ENCODE measurements at regions not wholly inside any gene's neighbourhood (a gene's known extent, or its start where the extent isn't known, plus 50 kb on each side); places are given as distances from the start of the nearest gene placed in this dataset.

- no peak for TF ChIP-seq CTCF (conservative IDR thresholded peaks at IDR 0.05; ENCODE audit: low read depth, low read length)
- TF ChIP-seq EZH2phosphoT487 (IDR thresholded peaks at IDR 0.05; ENCODE audit: borderline replicate concordance, low read length) = no peak
These were observed 462.7 kb upstream of the SPHKAP start for GRCh38 chr2:228644199-228644598.
